H9 (cell line): ENCODE measurements at regions not wholly inside any gene's neighbourhood (a gene's known extent, or its start where the extent isn't known, plus 50 kb on each side); places are given as distances from the start of the nearest gene placed in this dataset.
"Not testable (repeated sequence)": the region's sequence is repeated elsewhere in the genome, so short reads cannot be mapped to it uniquely, and the experiment has no call there.

ENCODE experiments used
- DNase-seq: peaks from one replicate; pipeline ENCODE4 v3.0.0-alpha.2; 2017
- H2AFZ ChIP-seq: one replicate; pipeline ENCODE4 v1.6.1; 2013; ENCODE audit warnings: mild to moderate bottlenecking, low read length, control low read depth, moderate library complexity
- H2AK5ac ChIP-seq: 2 replicates; pipeline ENCODE4 v1.6.1; 2013; ENCODE audit warnings: low read length, control low read depth, mixed read lengths; ENCODE audit not compliant: insufficient read length
- H2BK120ac ChIP-seq: one replicate; pipeline ENCODE4 v1.6.1; 2013; ENCODE audit warnings: low read depth, mild to moderate bottlenecking, low read length, control low read depth, inconsistent platforms; ENCODE audit not compliant: poor library complexity, severe bottlenecking
- H2BK12ac ChIP-seq: 2 replicates; pipeline ENCODE4 v1.6.1; 2013; ENCODE audit warnings: low read length, control low read depth, mixed read lengths, low read depth; ENCODE audit not compliant: insufficient read length
- H2BK15ac ChIP-seq: 2 replicates; pipeline ENCODE4 v1.6.1; 2013; ENCODE audit warnings: low read depth, low read length, control low read depth
- H2BK20ac ChIP-seq: one replicate; pipeline ENCODE4 v1.6.1; 2013; ENCODE audit warnings: low read depth, mild to moderate bottlenecking, low read length, control low read depth, inconsistent platforms; ENCODE audit not compliant: poor library complexity, severe bottlenecking
- H2BK5ac ChIP-seq: 2 replicates; pipeline ENCODE4 v1.6.1; 2013; ENCODE audit warnings: low read length, control low read depth, mixed read lengths; ENCODE audit not compliant: insufficient read length
- H3K14ac ChIP-seq: 2 replicates; pipeline ENCODE4 v1.6.1; 2013; ENCODE audit warnings: low read length, control low read depth; ENCODE audit not compliant: insufficient read depth
- H3K18ac ChIP-seq: 2 replicates; pipeline ENCODE4 v1.6.1; 2013; ENCODE audit warnings: low read depth, mild to moderate bottlenecking, mixed read lengths, low read length, control low read depth; ENCODE audit not compliant: insufficient read length
- H3K23ac ChIP-seq: 2 replicates; pipeline ENCODE4 v1.6.1; 2013; ENCODE audit warnings: low read length, control low read depth, mixed read lengths, low read depth; ENCODE audit not compliant: insufficient read length
- H3K23me2 ChIP-seq: 2 replicates; pipeline ENCODE4 v1.6.1; 2013; ENCODE audit warnings: low read depth, mild to moderate bottlenecking, mixed read lengths, low read length, control low read depth; ENCODE audit not compliant: insufficient read length, poor library complexity, severe bottlenecking
- H3K27ac ChIP-seq: 2 replicates; pipeline ENCODE4 v1.5.1; 2013; ENCODE audit warnings: low read length, control low read depth, mixed read lengths, low read depth; ENCODE audit not compliant: insufficient read length
- H3K27me3 ChIP-seq: 2 replicates; pipeline ENCODE4 v1.6.1; 2013; ENCODE audit warnings: low read length, control low read depth, inconsistent platforms; ENCODE audit not compliant: insufficient read depth
- H3K4ac ChIP-seq: 2 replicates; pipeline ENCODE4 v1.6.1; 2013; ENCODE audit warnings: low read depth, mild to moderate bottlenecking, control low read depth, inconsistent platforms, low read length, moderate library complexity
- H3K4me1 ChIP-seq: 2 replicates; pipeline ENCODE4 v1.6.1; 2013; ENCODE audit warnings: low read length, control low read depth, inconsistent platforms; ENCODE audit not compliant: insufficient read depth
- H3K4me2 ChIP-seq: 2 replicates; pipeline ENCODE4 v1.6.1; 2013; ENCODE audit warnings: low read length, control low read depth, mixed read lengths; ENCODE audit not compliant: insufficient read length, insufficient read depth
- H3K56ac ChIP-seq: 2 replicates; pipeline ENCODE4 v1.6.1; 2013; ENCODE audit warnings: low read depth, mild to moderate bottlenecking, mixed read lengths, low read length, control low read depth; ENCODE audit not compliant: insufficient read length
- H3K79me1 ChIP-seq: 2 replicates; pipeline ENCODE4 v1.6.1; 2013; ENCODE audit warnings: low read depth, mild to moderate bottlenecking, moderate library complexity, low read length, control low read depth, inconsistent platforms; ENCODE audit not compliant: insufficient read depth, poor library complexity, severe bottlenecking
- H3K79me2 ChIP-seq: 2 replicates; pipeline ENCODE4 v1.6.1; 2013; ENCODE audit warnings: low read length, control low read depth, inconsistent platforms; ENCODE audit not compliant: insufficient read depth
- H3K9ac ChIP-seq: 2 replicates; pipeline ENCODE4 v1.6.1; 2013; ENCODE audit warnings: low read length, control low read depth, mixed read lengths; ENCODE audit not compliant: insufficient read length; ENCODE audit errors: extremely low read depth
- H3K9me3 ChIP-seq: one replicate; pipeline ENCODE4 v1.6.1; 2013; ENCODE audit warnings: low read depth, low read length, inconsistent platforms; ENCODE audit not compliant: control insufficient read depth
- H3T11ph ChIP-seq: one replicate; pipeline ENCODE4 v1.6.1; 2013; ENCODE audit warnings: mild to moderate bottlenecking, low read length, control low read depth, inconsistent platforms
- H4K20me1 ChIP-seq: one replicate; pipeline ENCODE4 v1.6.1; 2013; ENCODE audit not compliant: control insufficient read depth, insufficient read length, insufficient read depth
- H4K5ac ChIP-seq: 2 replicates; pipeline ENCODE4 v1.6.1; 2013; ENCODE audit warnings: low read depth, mild to moderate bottlenecking, mixed read lengths, low read length, control low read depth; ENCODE audit not compliant: insufficient read length
- H4K8ac ChIP-seq: replicated peaks from 2 replicates; pipeline ENCODE4 v1.6.1; 2013; ENCODE audit warnings: low read length, control low read depth, mixed read lengths, low read depth; ENCODE audit not compliant: insufficient read length
- H4K91ac ChIP-seq: 2 replicates; pipeline ENCODE4 v1.6.1; 2013; ENCODE audit warnings: low read depth, mild to moderate bottlenecking, moderate library complexity, mixed read lengths, low read length, control low read depth; ENCODE audit not compliant: insufficient read length
- H3K27ac Mint-ChIP-seq, 3 experiments: 2 replicates in 2 of 3; 3 replicates in 1 of 3; pipeline ENCODE4 v1.8.0; 2020 to 2021; ENCODE audit warnings: mixed read lengths in 3 of 3, mild to moderate bottlenecking in 1 of 3, moderate library complexity in 1 of 3
- H3K27me3 Mint-ChIP-seq: 2 replicates; pipeline ENCODE4 v1.8.0; 2021; ENCODE audit warnings: low read depth, mild to moderate bottlenecking, moderate library complexity, mixed read lengths
- H3K36me3 Mint-ChIP-seq, 3 experiments: 2 replicates in 2 of 3; 3 replicates in 1 of 3; pipeline ENCODE4 v1.8.0; 2020 to 2021; ENCODE audit warnings: low read depth in 3 of 3, mixed read lengths in 3 of 3; ENCODE audit not compliant: insufficient read depth in 1 of 3
- H3K4me1 Mint-ChIP-seq, 2 experiments: 2 replicates each; pipeline ENCODE4 v1.8.0; 2020; ENCODE audit warnings: mixed read lengths in 2 of 2
- H3K4me3 Mint-ChIP-seq, 2 experiments: 2 replicates in 1 of 2; 3 replicates in 1 of 2; pipeline ENCODE4 v1.8.0; 2020 to 2021; ENCODE audit warnings: mild to moderate bottlenecking in 2 of 2, mixed read lengths in 2 of 2, moderate library complexity in 1 of 2
- H3K9me3 Mint-ChIP-seq, 2 experiments: 2 replicates in 1 of 2; 3 replicates in 1 of 2; pipeline ENCODE4 v1.8.0; 2020; ENCODE audit warnings: mild to moderate bottlenecking in 2 of 2, mixed read lengths in 2 of 2, moderate library complexity in 1 of 2
- CTCF ChIP-seq: fragments of 200-600 bp; sonication (generic); conservative IDR thresholded peaks from 3 replicates; pipeline ENCODE4 v1.8.0; 2021; ENCODE audit warnings: antibody characterized with exemption, mild to moderate bottlenecking
- WGBS: extraction: QIAGEN DNeasy Blood & Tissue Kit; methylation state at CpG from one replicate; pipeline ENCODE4 v1.1.7; 2013; ENCODE audit warnings: missing lambda C conversion rate, low lambda C conversion rate, mixed read lengths; ENCODE audit not compliant: insufficient read length; ENCODE audit errors: extremely low coverage; 5-methylcytosine and 5-hydroxymethylcytosine counted together

- H3T11ph ChIP-seq, result no peak overlapping the region
- no peak overlapping the region for H2AFZ ChIP-seq
- no peaks in the 10 kb centered on the region for H3K27me3 Mint-ChIP-seq
- H3K23ac ChIP-seq, result no peak overlapping the region
- no peak overlapping the region for H3K9ac ChIP-seq
- no peak overlapping the region for H2BK20ac ChIP-seq
- no peak overlapping the region for H4K91ac ChIP-seq
- no peaks in the 10 kb centered on the region for H4K20me1 ChIP-seq
- H3K9me3 ChIP-seq, result no peaks in the 10 kb centered on the region
- H3K4ac ChIP-seq, result no peak overlapping the region
- no peak overlapping the region for H3K4me3 Mint-ChIP-seq
- H3K9me3 Mint-ChIP-seq, result no peaks in the 10 kb centered on the region
- H2BK12ac ChIP-seq, result no peak overlapping the region
- H2BK120ac ChIP-seq, result no peak overlapping the region
- H3K14ac ChIP-seq, result no peak overlapping the region
- H3K27ac Mint-ChIP-seq, result no peak overlapping the region
- H3K4me1 ChIP-seq, result no peaks in the 10 kb centered on the region
- no peaks in the 10 kb centered on the region for H3K23me2 ChIP-seq
- H3K56ac ChIP-seq, result no peak overlapping the region
- H4K5ac ChIP-seq, result no peak overlapping the region
- no peak overlapping the region for H4K8ac ChIP-seq
- no peak overlapping the region for H3K18ac ChIP-seq
- H2BK5ac ChIP-seq, result no peak overlapping the region
- H3K27ac ChIP-seq, result no peak overlapping the region
- no peak for DNase-seq
- no peak overlapping the region for H3K4me2 ChIP-seq
- H3K27me3 ChIP-seq, result no peaks in the 10 kb centered on the region
- peaks cover 7 to 8% of the 10 kb centered on the region in 2 experiments for H3K4me1 Mint-ChIP-seq
- no peaks in the 10 kb centered on the region for H3K79me1 ChIP-seq
- H2AK5ac ChIP-seq, result no peak overlapping the region
- H2BK15ac ChIP-seq, result no peak overlapping the region
- TF ChIP-seq CTCF, result no peak
- H3K36me3 Mint-ChIP-seq, result no peaks in the 10 kb centered on the region
- H3K79me2 ChIP-seq, result no peaks in the 10 kb centered on the region
Measured at GRCh38 chr5:163874431-163874830, 369.0 kb downstream of the MAT2B start.

- H2BK20ac ChIP-seq, H3K36me3 Mint-ChIP-seq, H3K9me3 ChIP-seq, H4K8ac ChIP-seq, H3K4me3 Mint-ChIP-seq, H3K27ac ChIP-seq, H3K18ac ChIP-seq, DNase-seq, H2BK15ac ChIP-seq, H2BK12ac ChIP-seq, H3K14ac ChIP-seq, H3K56ac ChIP-seq, H4K5ac ChIP-seq, H3K79me1 ChIP-seq, H3K4ac ChIP-seq, H2BK5ac ChIP-seq, H3K23me2 ChIP-seq, H2AK5ac ChIP-seq, H3K9me3 Mint-ChIP-seq, H3K4me1 Mint-ChIP-seq, H3K4me1 ChIP-seq, H3K27me3 ChIP-seq, H2BK120ac ChIP-seq, H3K79me2 ChIP-seq, H3K27ac Mint-ChIP-seq, H3K4me2 ChIP-seq, H3K27me3 Mint-ChIP-seq, H4K91ac ChIP-seq, H2AFZ ChIP-seq, H3K9ac ChIP-seq, H3T11ph ChIP-seq, H4K20me1 ChIP-seq, H3K23ac ChIP-seq: not testable (repeated sequence)
- no CpG with 5 or more reads among the region's 3 CpGs for WGBS
Measured at GRCh38 chr5:163874912-163875311, 369.5 kb downstream of the MAT2B start.
